GM12864 (cell line): ENCODE measurements at regions not wholly inside any gene's neighbourhood (a gene's known extent, or its start where the extent isn't known, plus 50 kb on each side); places are given as distances from the start of the nearest gene placed in this dataset.
"Not testable (repeated sequence)": the region's sequence is repeated elsewhere in the genome, so short reads cannot be mapped to it uniquely, and the experiment has no call there.

Source experiments
- DNase-seq: peaks from one replicate; pipeline ENCODE4 v3.0.0-alpha.2; 2011; ENCODE audit warnings: low read depth
- H3K4me3 ChIP-seq: 2 replicates; pipeline ENCODE4 v1.5.1; 2011; ENCODE audit warnings: mild to moderate bottlenecking, low read depth, low read length, control low read depth
- CTCF ChIP-seq: IDR thresholded peaks from 2 replicates; pipeline ENCODE4 v1.5.1; 2011; ENCODE audit warnings: low read depth, mild to moderate bottlenecking, moderate library complexity, low read length, control low read depth, inconsistent platforms; ENCODE audit errors: missing control alignments

- no peak overlapping the region for H3K4me3 ChIP-seq
- TF ChIP-seq CTCF = no peak
- no peak for DNase-seq
These were observed 89.2 kb upstream of the PCED1B start for GRCh38 chr12:46990211-46990610.

DNA sequence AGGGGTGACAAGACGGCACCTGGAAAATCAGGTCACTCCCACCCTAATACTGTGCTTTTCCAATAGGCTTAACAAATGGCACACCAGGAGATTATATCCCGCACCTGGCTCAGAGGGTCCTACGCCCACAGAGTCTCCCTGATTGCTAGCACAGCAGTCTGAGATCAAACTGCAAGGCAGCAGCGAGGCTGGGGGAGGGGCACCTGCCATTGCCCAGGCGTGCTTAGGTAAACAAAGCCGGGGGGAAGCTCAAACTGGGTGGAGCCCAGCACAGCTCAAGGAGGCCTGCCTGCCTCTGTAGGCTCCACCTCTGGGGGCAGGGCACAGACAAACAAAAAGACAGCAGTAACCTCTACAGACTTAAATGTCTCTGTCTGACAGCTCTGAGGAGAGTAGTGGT, 87.4 kb upstream of the PCED1B start:
- not testable (repeated sequence) for DNase-seq

DNA sequence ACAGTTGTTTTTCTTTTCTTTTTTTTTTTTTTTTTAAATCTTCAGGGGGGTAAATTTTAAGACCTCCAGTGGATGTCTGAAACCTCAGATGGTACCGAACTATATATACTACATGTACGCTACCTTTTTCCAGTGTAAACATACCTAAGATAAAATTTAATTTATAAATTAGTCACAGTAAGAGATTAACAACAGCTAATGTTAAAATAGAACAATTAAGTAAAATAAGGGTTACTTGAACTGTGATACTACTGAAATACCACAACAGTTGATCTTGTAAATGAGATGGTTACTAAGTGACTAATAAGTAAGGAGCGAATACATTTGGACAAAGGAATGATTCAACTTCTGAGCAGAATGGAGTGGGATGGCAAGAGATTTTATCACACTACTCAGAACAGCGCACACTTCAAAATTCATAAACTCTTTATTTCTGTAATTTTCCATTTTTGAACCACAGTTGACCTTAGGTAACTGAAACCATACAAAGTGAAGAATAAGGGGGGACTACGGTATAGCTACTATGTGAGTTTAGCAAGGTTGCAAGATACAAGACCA, 80.5 kb upstream of the PCED1B start:
- DNase-seq = no peak

More for the DNA sequence above, 87.4 kb upstream of the PCED1B start:
- not testable (repeated sequence) for H3K4me3 ChIP-seq

GRCh38 chr12:47004634-47005033, 74.8 kb upstream of the PCED1B start:
- no peak for DNase-seq
- no peak for TF ChIP-seq CTCF
- H3K4me3 ChIP-seq = no peak overlapping the region

More for the DNA sequence above, 80.5 kb upstream of the PCED1B start:
- H3K4me3 ChIP-seq = no peak overlapping the region
- no peak for TF ChIP-seq CTCF

GRCh38 chr12:47007048-47007447, 72.4 kb upstream of the PCED1B start:
- no peak overlapping the region for H3K4me3 ChIP-seq
- TF ChIP-seq CTCF = no peak
- DNase-seq = no peak

GRCh38 chr12:47012552-47012951, 66.9 kb upstream of the PCED1B start:
- TF ChIP-seq CTCF = no peak
- no peak for DNase-seq

GRCh38 chr12:47014474-47014873, 64.9 kb upstream of the PCED1B start:
- DNase-seq = no peak
- no peak for TF ChIP-seq CTCF
- no peak overlapping the region for H3K4me3 ChIP-seq

More at GRCh38 chr12:47012552-47012951, 66.9 kb upstream of the PCED1B start:
- H3K4me3 ChIP-seq = no peak overlapping the region
